Hematopoietic multipotent progenitor cell (in vitro differentiated cells): ENCODE measurements at regions not wholly inside any gene's neighbourhood (a gene's known extent, or its start where the extent isn't known, plus 50 kb on each side); places are given as distances from the start of the nearest gene placed in this dataset.

Source experiments
- DNase-seq, 3 donors: peaks; one replicate each; pipeline ENCODE4 v3.0.0-alpha.2; 2011 to 2015; ENCODE audit warnings: low read depth in 2 of 3, low spot score in 2 of 3

DNA sequence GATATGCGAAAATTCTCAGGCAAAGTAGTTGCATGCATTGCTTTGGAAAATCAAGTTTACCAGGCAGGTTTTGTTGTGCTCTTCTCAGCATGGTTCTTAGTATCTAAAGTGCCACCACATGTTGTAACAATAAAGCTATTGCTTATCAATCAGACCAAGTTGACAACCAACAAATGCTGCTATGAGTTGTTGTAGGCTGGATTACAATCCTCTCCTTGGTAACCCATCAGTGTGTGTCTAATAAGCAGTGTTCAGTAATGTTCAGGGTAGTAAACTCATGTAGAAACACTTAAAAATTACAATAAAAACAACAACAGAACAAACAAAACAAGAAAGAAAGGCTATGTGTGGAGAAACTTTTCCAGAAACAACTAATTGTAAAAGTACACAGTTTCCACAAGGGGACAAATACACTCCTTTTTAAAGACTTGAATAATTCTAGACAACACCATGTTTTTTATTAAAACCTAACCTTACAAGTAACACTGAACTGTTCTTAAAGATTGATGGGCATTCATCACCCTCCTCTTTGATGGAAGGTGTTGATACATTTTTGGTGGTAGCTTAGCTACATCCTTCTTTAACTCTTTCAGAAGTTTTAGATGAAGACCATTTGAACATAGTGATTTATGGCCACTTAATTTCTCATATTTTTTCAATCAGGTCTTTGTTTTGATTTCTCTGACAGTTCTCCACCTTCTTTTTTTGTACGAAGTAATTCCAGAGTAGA lies 370.9 kb upstream of the SEMA3A start:
- no peak for DNase-seq

DNA sequence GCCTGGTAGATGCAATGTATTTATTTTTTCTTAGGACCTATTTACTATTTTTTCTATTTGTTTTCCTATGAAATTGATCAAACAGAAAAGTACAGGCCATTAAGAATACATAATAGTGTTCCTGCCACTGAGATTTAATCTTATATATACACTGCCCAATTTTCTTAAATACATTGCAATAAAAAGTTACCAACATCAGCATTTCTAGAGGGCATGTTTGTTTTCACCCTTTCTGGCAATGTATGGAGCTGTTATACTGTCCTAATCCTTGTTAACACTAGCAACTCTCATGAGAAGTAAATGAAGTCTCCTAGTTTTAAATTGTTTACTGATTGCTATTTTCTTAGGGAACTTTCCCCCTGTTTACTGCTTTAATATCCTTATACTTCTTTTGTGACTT lies 359.1 kb upstream of the SEMA3A start:
- no peak for DNase-seq

GRCh38 chr7:84549409-84549808 lies 354.8 kb upstream of the SEMA3A start:
- no peak for DNase-seq

DNA sequence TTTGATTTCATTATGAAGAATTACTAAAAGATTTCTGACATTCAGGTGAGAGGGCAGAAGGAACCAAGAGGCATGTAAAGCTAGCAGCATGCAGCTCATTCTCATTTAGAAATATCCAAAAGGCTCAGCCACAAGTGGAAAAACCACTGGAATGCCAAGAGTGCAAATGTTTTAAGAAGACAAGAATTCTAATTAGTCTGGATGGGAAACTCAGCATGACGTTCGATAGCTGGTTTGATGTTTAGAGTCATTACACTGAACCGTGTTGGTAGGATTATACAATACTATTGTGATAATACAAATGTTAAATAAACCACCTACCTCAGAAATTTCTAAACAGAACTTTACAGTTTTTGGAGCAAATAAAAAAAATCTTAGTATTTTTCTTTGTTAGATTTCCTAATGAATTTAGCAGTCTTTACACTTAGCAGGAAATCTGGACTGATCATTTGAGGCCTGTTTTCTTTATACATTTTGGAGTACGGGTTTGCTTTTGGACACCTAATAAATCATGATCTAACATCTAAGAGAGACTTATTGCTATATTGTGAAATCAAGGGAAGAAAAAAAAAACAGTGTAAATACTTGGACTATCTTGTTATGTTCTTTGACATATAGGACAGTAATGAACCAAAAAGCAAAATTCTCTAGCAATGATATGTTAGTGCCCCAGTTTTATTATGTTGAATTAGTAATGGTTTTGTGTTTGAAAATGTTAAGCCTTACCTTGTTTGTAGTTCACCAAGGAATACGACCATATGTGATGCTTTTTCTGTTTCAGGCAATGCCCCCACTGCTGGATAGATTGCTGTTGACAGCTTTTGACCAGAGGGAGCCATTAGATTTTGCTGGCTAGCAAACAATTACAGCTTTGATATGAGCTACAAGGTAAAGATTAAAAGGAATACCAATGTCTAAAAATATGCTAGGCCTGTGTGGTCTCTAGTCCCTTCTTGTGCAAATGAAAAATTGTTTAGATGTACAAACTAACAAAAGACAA lies 354.1 kb upstream of the SEMA3A start:
- DNase-seq, result no peak

- no peak for DNase-seq
Observed at GRCh38 chr7:84547331-84547730, 352.7 kb upstream of the SEMA3A start.

GRCh38 chr7:84546403-84546802 lies 351.8 kb upstream of the SEMA3A start:
- no peak for DNase-seq

- DNase-seq, result no peak
Observed at GRCh38 chr7:84538268-84538667, 343.7 kb upstream of the SEMA3A start.

DNA sequence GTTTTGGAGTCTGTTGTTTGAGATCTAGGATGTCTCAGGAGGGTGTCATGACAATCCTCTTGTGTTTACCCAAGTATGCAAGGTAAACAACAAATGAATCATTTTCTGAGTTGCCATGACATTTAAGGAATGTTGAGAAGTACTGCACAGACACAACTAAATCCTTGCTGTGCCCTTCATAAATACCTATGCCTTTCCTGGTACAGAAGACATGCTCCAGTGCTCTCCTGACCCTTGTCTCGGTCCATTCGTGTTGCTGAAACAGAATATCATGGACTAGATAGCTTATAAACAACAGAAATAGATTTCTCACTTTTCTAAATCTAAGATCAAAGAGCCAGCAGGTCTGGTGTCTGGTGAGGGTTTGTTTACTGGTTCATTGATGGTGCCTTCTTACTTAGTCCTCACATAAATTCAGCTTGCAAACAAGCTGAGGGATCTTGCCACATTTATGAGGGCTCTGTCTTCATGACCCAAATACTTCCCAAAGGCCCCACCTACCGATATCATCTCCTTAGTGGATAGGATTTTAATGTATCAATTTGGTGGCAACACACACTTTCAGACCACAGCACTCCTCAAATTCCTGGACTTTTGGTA lies 341.8 kb upstream of the SEMA3A start:
- DNase-seq, result no peak

DNA sequence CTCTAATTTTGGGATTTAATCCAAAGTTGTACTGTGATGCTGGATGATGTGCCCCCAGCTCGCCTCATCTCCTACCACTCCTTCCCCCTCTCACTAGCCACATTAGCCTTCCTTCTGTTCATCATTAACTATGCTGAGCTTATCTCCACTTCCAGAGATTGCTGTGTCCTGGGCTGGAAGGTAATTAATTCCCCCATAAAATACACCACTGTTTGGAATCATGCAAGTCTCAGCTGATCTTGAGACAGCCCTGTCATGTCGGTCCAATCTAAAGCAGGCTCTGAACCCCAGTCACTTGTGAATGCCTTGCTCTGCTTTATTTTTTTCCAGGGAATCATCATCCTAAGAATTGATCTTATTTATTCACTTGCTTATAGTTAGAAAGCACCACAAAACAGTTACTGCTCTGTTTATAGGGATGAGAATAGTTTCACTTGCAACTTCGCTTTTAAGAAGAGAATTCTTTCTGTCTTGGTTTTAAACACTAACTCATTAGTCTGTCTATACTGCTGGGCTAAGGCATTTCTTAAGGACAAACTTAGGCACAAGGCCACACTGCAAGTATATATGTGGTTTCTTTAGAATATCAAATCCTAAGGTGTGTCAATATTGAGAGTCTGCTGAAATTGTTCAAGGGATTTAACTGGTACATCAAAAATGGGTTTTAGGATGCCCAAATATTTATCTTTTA lies 341.1 kb upstream of the SEMA3A start:
- no peak for DNase-seq

DNA sequence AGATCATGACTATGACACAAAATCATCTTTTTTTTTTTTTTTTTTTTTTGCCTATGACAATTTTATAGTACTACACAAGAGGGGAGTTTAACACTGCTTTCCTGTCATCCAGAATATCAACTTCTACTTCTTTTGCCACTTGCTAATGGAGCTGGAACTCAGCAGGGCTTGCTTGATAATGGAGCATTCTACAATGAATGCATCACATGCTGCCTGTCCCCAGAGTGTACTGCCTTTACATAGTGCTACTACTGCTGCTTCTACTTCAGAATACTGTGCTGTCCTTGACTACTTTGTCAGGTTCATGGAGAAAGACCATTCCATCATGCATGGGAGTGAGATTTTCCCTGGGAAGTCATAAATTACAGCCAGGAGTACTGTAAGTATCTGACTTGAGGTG lies 338.6 kb upstream of the SEMA3A start:
- no peak for DNase-seq

DNA sequence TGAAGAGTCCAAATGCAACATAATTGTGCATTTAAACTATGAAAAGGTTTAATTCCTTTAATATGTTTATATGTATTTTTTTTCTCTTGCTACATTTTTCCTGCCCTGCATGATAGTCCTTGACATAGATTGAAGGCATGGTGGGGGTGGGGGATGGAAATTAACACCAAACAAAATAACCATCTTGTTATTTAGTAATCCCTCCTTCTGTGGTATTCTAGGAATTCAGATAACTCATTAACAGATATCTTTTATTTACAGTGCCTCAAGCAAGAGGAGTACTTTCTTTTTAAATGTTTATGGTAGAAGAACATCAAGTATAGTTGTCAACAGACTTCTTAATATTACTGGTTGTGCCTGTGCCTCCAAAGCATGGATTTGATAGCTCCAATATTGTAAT lies 337.6 kb upstream of the SEMA3A start:
- DNase-seq, result no peak

GRCh38 chr7:84529480-84530205 lies 335.1 kb upstream of the SEMA3A start:
- DNase-seq, result no peak

DNA sequence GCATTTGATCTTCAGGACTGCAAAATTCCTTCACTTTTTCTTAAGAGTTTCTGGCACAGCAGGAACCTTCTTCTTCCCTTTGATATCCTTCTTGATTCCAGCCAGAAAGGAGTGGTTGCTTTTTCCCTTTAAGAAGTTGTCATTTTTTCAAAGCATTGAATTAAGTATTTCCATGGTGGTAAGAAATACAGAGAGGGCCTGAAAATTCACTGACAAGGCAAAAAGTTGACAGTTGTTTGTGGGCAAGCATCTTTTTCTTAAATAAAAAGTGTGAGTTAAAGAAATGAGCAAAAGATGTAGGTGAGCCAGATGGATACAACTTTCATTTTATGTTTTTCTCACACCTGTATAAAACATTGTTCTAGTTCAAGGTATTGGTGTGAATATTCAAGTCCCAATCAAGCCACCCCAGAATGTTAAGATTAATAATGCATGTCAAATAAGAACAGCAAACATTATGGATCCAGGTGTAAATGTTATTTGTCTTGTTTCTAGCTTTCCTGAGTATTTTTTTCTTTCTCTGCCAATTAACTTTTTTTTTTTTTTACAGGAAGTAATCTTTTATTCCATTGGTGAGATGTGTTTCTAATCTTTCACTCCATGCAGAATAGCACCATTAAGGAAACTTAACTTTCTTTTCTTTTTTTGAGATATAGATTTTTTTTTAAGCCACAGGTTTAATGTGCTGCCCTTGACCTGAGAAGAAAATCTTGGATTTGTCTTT lies 334.3 kb upstream of the SEMA3A start:
- DNase-seq, result no peak

GRCh38 chr7:84524714-84525694 lies 330.4 kb upstream of the SEMA3A start:
- DNase-seq, result no peak

DNA sequence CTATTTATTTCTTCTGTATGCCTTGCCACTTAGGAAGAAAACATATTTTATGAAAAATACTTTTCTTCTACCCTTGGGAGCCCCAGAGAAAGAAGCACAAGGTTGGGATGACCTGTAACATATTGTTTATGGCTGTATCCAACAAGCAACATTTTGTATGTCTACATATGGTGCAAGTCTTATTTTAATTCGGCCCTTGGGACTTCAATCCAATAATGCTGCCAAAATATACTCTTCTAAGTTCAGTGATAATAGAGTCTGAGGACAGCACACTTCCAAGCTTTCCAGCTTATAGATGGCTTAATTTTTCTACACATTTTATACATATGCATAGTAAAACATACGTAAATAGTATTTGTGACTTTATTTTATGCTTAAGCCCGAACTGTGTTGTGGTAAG lies 318.5 kb upstream of the SEMA3A start:
- no peak for DNase-seq

DNA sequence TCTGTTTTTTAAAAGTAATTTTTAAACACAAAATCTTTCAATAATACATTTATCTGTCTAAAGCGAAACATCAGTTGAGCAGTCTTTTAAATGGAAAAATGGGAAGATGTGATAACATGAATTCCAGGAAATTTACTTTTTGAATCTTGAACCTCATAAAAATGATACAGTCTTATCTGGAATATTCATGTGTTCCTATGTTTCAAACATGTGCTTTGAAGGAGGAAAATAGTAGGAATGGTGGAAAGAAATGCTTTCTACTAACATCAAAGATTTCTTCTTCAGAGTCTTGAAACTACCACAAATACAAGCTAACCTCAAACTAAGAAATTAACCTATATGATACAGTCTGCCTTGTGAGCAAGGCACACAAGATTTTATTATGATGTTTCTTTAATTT lies 317.5 kb upstream of the SEMA3A start:
- no peak for DNase-seq

GRCh38 chr7:84510505-84510904 lies 315.9 kb upstream of the SEMA3A start:
- no peak for DNase-seq

DNA sequence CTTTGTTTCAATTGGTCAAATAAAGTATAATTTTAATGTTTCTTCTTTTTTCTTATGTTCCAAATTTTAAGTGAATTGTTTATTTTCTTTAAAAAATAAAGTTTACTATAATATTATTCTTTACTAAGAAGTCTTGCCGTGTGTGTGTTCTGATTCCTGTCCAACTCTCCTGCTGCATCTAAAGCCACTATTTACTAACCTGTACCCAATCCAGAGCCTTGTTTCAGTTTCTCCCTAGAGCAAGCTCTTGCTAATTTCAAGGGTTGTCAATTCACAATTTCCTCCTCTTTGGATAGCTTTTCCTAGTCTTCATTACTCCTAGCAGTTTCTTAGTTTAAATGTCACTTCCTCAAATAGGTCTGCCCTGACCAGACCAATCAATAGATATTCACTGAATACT lies 314.9 kb upstream of the SEMA3A start:
- DNase-seq, result no peak
